ENCODE measurements at regions not wholly inside any gene's neighbourhood (a gene's known extent, or its start where the extent isn't known, plus 50 kb on each side); places are given as distances from the start of the nearest gene placed in this dataset.

GRCh38 chr7:20911081-20911480 is 124.4 kb upstream of the SP8 start:
- TF ChIP-seq CTCF (IDR thresholded peaks at IDR 0.05) (no peak), POLR2A (IDR thresholded peaks at IDR 0.05) (no peak)
